Testis (tissue), 2 donors: ENCODE measurements at regions not wholly inside any gene's neighbourhood (a gene's known extent, or its start where the extent isn't known, plus 50 kb on each side); places are given as distances from the start of the nearest gene placed in this dataset.

Experiments used
- DNase-seq: peaks from one replicate; pipeline ENCODE4 v3.0.0-alpha.2; 2019
- H3K27ac ChIP-seq, 2 donors: fragments of 200-600 bp; sonication (generic); one replicate each; pipeline ENCODE4 v1.5.1; 2019
- H3K27me3 ChIP-seq: fragments of 200-600 bp; sonication (generic); one replicate; pipeline ENCODE4 v1.5.1; 2019
- H3K36me3 ChIP-seq: fragments of 200-600 bp; sonication (generic); one replicate; pipeline ENCODE4 v1.5.1; 2017; ENCODE audit warnings: low read depth; ENCODE audit errors: missing control alignments
- H3K4me1 ChIP-seq: fragments of 200-600 bp; sonication (generic); one replicate; pipeline ENCODE4 v1.5.1; 2019
- H3K4me3 ChIP-seq, 2 donors: fragments of 200-600 bp; sonication (generic); one replicate each; pipeline ENCODE4 v1.5.1; 2017 to 2019
- H3K9me3 ChIP-seq: fragments of 200-600 bp; sonication (generic); one replicate; pipeline ENCODE4 v1.5.1; 2017
- CTCF ChIP-seq, 3 experiments: fragments of 450-650 bp in 2 of 3; fragments of 200-600 bp in 1 of 3; sonication (generic) in 1 of 3; IDR thresholded peaks; one replicate each; pipeline ENCODE4 v1.5.1; 2016 to 2019; ENCODE audit warnings: antibody characterized with exemption in 3 of 3, mild to moderate bottlenecking in 2 of 3, moderate library complexity in 1 of 3
- POLR2A ChIP-seq: fragments of 450-650 bp; IDR thresholded peaks from one replicate; pipeline ENCODE4 v1.6.1; 2017; ENCODE audit warnings: antibody characterized with exemption, mild to moderate bottlenecking, moderate library complexity
- WGBS, 2 donors: methylation state at CpG; one replicate each; pipeline ENCODE4 v1.1.5; 2018; 5-methylcytosine and 5-hydroxymethylcytosine counted together
- intact Hi-C: fragments of 100-400 bp; cut with DNase I; formaldehyde crosslinking; loops from one replicate; pipeline ENCODE4 v1.15.1; 2023; ENCODE audit warnings: low total_unique reads

- intact Hi-C loops, result no loop called here
- no peaks in the 10 kb centered on the region for H3K9me3 ChIP-seq
- WGBS, 2 donors, result 53 to 66% methylated on average over 4 of the region's 4 CpGs
Observed at GRCh38 chr4:66691101-66691500, 854.2 kb downstream of the CENPC start.

GRCh38 chr4:66688674-66689073, 856.6 kb downstream of the CENPC start:
- no peaks in the 10 kb centered on the region for H3K27me3 ChIP-seq
- TF ChIP-seq CTCF (IDR thresholded peaks at IDR 0.05), result no peak
- no peak for TF ChIP-seq POLR2A
- H3K36me3 ChIP-seq, result no peaks in the 10 kb centered on the region
- 49 to 50% methylated on average over 3 of the region's 3 CpGs for WGBS, 2 donors
- H3K9me3 ChIP-seq, result no peaks in the 10 kb centered on the region
- H3K27ac ChIP-seq, result no peak overlapping the region
- no peak for DNase-seq
- H3K4me1 ChIP-seq, result no peaks in the 10 kb centered on the region
- intact Hi-C loops, result no loop called here
- no peak overlapping the region for H3K4me3 ChIP-seq

More at GRCh38 chr4:66691101-66691500, 854.2 kb downstream of the CENPC start:
- TF ChIP-seq CTCF (IDR thresholded peaks at IDR 0.05) (no peak), POLR2A (no peak)
- no peaks in the 10 kb centered on the region for H3K36me3 ChIP-seq
- H3K4me3 ChIP-seq, result no peak overlapping the region
- H3K27me3 ChIP-seq, result no peaks in the 10 kb centered on the region
- no peak overlapping the region for H3K27ac ChIP-seq
- no peak for DNase-seq
- no peaks in the 10 kb centered on the region for H3K4me1 ChIP-seq

GRCh38 chr4:66687459-66687858, 857.8 kb downstream of the CENPC start:
- Histone ChIP-seq H3K4me1 (no peaks in the 10 kb centered on the region), H3K27ac (no peak overlapping the region), H3K9me3 (no peaks in the 10 kb centered on the region), H3K27me3 (no peaks in the 10 kb centered on the region), H3K4me3 (no peak overlapping the region), H3K36me3 (no peaks in the 10 kb centered on the region)
- intact Hi-C loops, result no loop called here
- TF ChIP-seq CTCF (IDR thresholded peaks at IDR 0.05) (no peak), POLR2A (no peak)
- 59 to 77% methylated on average over 2 of the region's 2 CpGs for WGBS, 2 donors
- DNase-seq, result no peak

GRCh38 chr4:66681962-66682361, 863.3 kb downstream of the CENPC start:
- H3K4me1 ChIP-seq, result no peaks in the 10 kb centered on the region
- intact Hi-C loops, result no loop called here
- TF ChIP-seq CTCF (IDR thresholded peaks at IDR 0.05) (no peak), POLR2A (no peak)
- no peak overlapping the region for H3K27ac ChIP-seq
- H3K27me3 ChIP-seq, result no peaks in the 10 kb centered on the region
- no peak for DNase-seq
- no peaks in the 10 kb centered on the region for H3K36me3 ChIP-seq
- H3K9me3 ChIP-seq, result no peaks in the 10 kb centered on the region
- H3K4me3 ChIP-seq, result no peak overlapping the region

GRCh38 chr4:66667249-66667648, 878.1 kb downstream of the CENPC start:
- H3K4me1 ChIP-seq, result no peaks in the 10 kb centered on the region
- no peak for DNase-seq
- 59 to 83% methylated on average over 1 of the region's 1 CpG for WGBS, 2 donors
- H3K9me3 ChIP-seq, result no peaks in the 10 kb centered on the region
- no peak overlapping the region for H3K27ac ChIP-seq
- no peaks in the 10 kb centered on the region for H3K36me3 ChIP-seq
- no peaks in the 10 kb centered on the region for H3K27me3 ChIP-seq
- no peak for TF ChIP-seq CTCF (IDR thresholded peaks at IDR 0.05)
- TF ChIP-seq POLR2A, result no peak
- H3K4me3 ChIP-seq, result no peak overlapping the region
- intact Hi-C loops, result no loop called here
